ENCODE measurements at regions not wholly inside any gene's neighbourhood (a gene's known extent, or its start where the extent isn't known, plus 50 kb on each side); places are given as distances from the start of the nearest gene placed in this dataset.

DNA sequence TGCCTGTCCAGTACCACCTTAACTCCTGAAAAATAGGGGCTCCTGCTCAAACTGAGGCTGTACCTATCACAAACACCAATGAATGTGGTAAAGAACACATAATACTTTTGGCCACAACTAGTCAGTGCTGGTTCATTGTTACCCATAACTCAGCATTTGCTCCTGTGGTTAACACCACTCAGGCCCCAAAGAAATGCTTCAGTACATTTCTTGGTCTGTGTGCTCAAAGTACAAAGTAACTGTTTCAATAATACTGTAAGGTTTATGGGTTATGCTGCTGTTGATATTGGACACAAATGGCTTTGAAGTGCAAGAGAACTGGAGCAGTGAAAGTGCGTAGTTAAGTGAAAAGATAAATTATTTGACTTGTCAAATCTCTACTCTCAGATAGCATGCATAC, 95.0 kb upstream of the TACR1 start:
- TF ChIP-seq POLR2A (IDR thresholded peaks at IDR 0.05; ENCODE audit: low read length) (no peak), GATA1 (IDR thresholded peaks at IDR 0.05; ENCODE audit: low read depth, low read length) (no peak)

Measured in erythroblast (primary cell).